ENCODE measurements at regions not wholly inside any gene's neighbourhood (a gene's known extent, or its start where the extent isn't known, plus 50 kb on each side); places are given as distances from the start of the nearest gene placed in this dataset.

- no peak for FAIRE-seq
Measured at GRCh38 chr9:118318770-118319431, 614.7 kb downstream of the TLR4 start.

GRCh38 chr9:118321788-118322187 lies 617.6 kb downstream of the TLR4 start:
- no peak for FAIRE-seq

- FAIRE-seq = no peak
Measured at GRCh38 chr9:118324706-118325105, 620.5 kb downstream of the TLR4 start.

GRCh38 chr9:118325757-118326156 lies 621.6 kb downstream of the TLR4 start:
- no peak for FAIRE-seq

- FAIRE-seq = no peak
Measured at GRCh38 chr9:118326326-118326725, 622.1 kb downstream of the TLR4 start.

- no peak for FAIRE-seq
Measured at GRCh38 chr9:118330191-118330986, 626.2 kb downstream of the TLR4 start.

- FAIRE-seq = no peak
Measured at GRCh38 chr9:118331622-118332045, 627.4 kb downstream of the TLR4 start.

GRCh38 chr9:118336250-118336942 lies 632.2 kb downstream of the TLR4 start:
- no peak for FAIRE-seq

- FAIRE-seq = no peak
Measured at GRCh38 chr9:118336943-118337330, 632.7 kb downstream of the TLR4 start.

GRCh38 chr9:118360036-118360435 lies 655.8 kb downstream of the TLR4 start:
- no peak for FAIRE-seq

- no peak for FAIRE-seq
Measured at GRCh38 chr9:118362123-118362522, 657.9 kb downstream of the TLR4 start.

- no peak for FAIRE-seq
Measured at GRCh38 chr9:118362596-118362995, 658.4 kb downstream of the TLR4 start.

- no peak for FAIRE-seq
Measured at GRCh38 chr9:118364266-118365106, 660.3 kb downstream of the TLR4 start.

GRCh38 chr9:118366228-118366627 lies 662.0 kb downstream of the TLR4 start:
- no peak for FAIRE-seq

- FAIRE-seq = no peak
Measured at GRCh38 chr9:118367383-118367782, 663.2 kb downstream of the TLR4 start.

GRCh38 chr9:118384531-118385100 lies 680.4 kb downstream of the TLR4 start:
- no peak for FAIRE-seq

GRCh38 chr9:118395415-118395814 lies 691.2 kb downstream of the TLR4 start:
- FAIRE-seq = no peak

- FAIRE-seq = no peak
Measured at GRCh38 chr9:118401546-118401945, 697.3 kb downstream of the TLR4 start.

GRCh38 chr9:118414676-118415075 lies 710.5 kb downstream of the TLR4 start:
- FAIRE-seq = no peak

GRCh38 chr9:118418887-118419565 lies 714.8 kb downstream of the TLR4 start:
- FAIRE-seq = no peak

- FAIRE-seq = no peak
Measured at GRCh38 chr9:118419676-118420075, 715.5 kb downstream of the TLR4 start.

- FAIRE-seq = no peak
Measured at GRCh38 chr9:118422508-118422907, 718.3 kb downstream of the TLR4 start.
